Caco-2 (cell line): ENCODE measurements at regions not wholly inside any gene's neighbourhood (a gene's known extent, or its start where the extent isn't known, plus 50 kb on each side); places are given as distances from the start of the nearest gene placed in this dataset.
A peak's percentile ranks its signal among the peaks of the same experiment; 100 is the strongest.

Experiments
- BruUV-seq: library from RNA; stranded (reverse); fragments of 400-500 nt; replicated peaks from 2 replicates; lab custom pipeline; 2021; lab: Mats Ljungman, UMichigan
- CTCF ChIA-PET: fragments of 300-600 bp; sonication (Branson Sonifier 250); formaldehyde crosslinking; loops from one replicate; lab custom pipeline; 2022; ENCODE audit warnings: antibody characterized with exemption; lab: Charles Lee
- POLR2A ChIA-PET: fragments of 300-600 bp; sonication (Branson Sonifier 250); formaldehyde crosslinking; loops from one replicate; lab custom pipeline; 2022; ENCODE audit warnings: antibody characterized with exemption; lab: Charles Lee
- DNase-seq, 2 experiments: peaks; one replicate each; pipeline versions ENCODE4 v3.0.0 to v3.0.0-alpha.2; 2020 to 2022
- H3K27me3 ChIP-seq: replicated peaks from 2 replicates; pipeline ENCODE4 v1.6.0; 2011; ENCODE audit warnings: low read length; ENCODE audit not compliant: control insufficient read depth, insufficient read depth
- H3K36me3 ChIP-seq: 2 replicates; pipeline ENCODE4 v1.5.1; 2011; ENCODE audit warnings: low read length; ENCODE audit not compliant: control insufficient read depth, insufficient read depth
- H3K4me1 ChIP-seq: fragments of 250-450 bp; sonication (Bioruptor Pico); 2 replicates; pipeline ENCODE4 v1.5.1; 2020; ENCODE audit warnings: mild to moderate bottlenecking
- H3K4me3 ChIP-seq: 2 replicates; pipeline ENCODE4 v1.5.1; 2011; ENCODE audit warnings: low read depth, mild to moderate bottlenecking, control low read depth, low read length
- H3K9me3 ChIP-seq: fragments of 250-450 bp; sonication (Bioruptor Pico); 2 replicates; pipeline ENCODE4 v1.5.1; 2020; ENCODE audit warnings: mild to moderate bottlenecking, moderate library complexity
- H3K27ac Mint-ChIP-seq: one replicate; pipeline ENCODE4 v1.8.0; 2022; ENCODE audit warnings: mixed read lengths; ENCODE audit not compliant: unreplicated experiment
- H3K27me3 Mint-ChIP-seq: one replicate; pipeline ENCODE4 v1.8.0; 2022; ENCODE audit warnings: mixed read lengths; ENCODE audit not compliant: insufficient read depth, unreplicated experiment
- H3K36me3 Mint-ChIP-seq: one replicate; pipeline ENCODE4 v1.8.0; 2022; ENCODE audit warnings: mild to moderate bottlenecking, mixed read lengths; ENCODE audit not compliant: insufficient read depth, unreplicated experiment
- H3K4me1 Mint-ChIP-seq: one replicate; pipeline ENCODE4 v1.8.0; 2022; ENCODE audit warnings: low read depth, mixed read lengths; ENCODE audit not compliant: unreplicated experiment
- H3K4me3 Mint-ChIP-seq: one replicate; pipeline ENCODE4 v1.8.0; 2022; ENCODE audit warnings: mild to moderate bottlenecking, moderate library complexity, mixed read lengths; ENCODE audit not compliant: unreplicated experiment
- H3K9me3 Mint-ChIP-seq: one replicate; pipeline ENCODE4 v1.8.0; 2022; ENCODE audit warnings: mixed read lengths; ENCODE audit not compliant: unreplicated experiment
- CTCF ChIP-seq, 2 experiments: fragments of 200-600 bp in 1 of 2; IDR thresholded peaks; 1 replicate in 1 of 2; 2 replicates in 1 of 2; pipeline versions ENCODE4 v1.5.1 to v1.8.0; 2011 to 2022; ENCODE audit warnings: antibody characterized with exemption in 1 of 2, control low read depth in 1 of 2, inconsistent platforms in 1 of 2, low read depth in 1 of 2, low read length in 1 of 2, mild to moderate bottlenecking in 1 of 2, moderate library complexity in 1 of 2; ENCODE audit not compliant: insufficient read depth in 1 of 2, severe bottlenecking in 1 of 2, unreplicated experiment in 1 of 2
- intact Hi-C: fragments of 100-400 bp; cut with micrococcal nuclease; formaldehyde crosslinking; loops from one replicate; pipeline ENCODE4 v1.10.0; 2022; ENCODE audit not compliant: unreplicated experiment

- Mint-ChIP-seq H3K4me1 (no peaks in the 10 kb centered on the region), H3K4me3 (peak overlapping the region; percentile 72), H3K36me3 (no peaks in the 10 kb centered on the region), H3K27ac (no peak overlapping the region), H3K9me3 (peaks cover 9% of the 10 kb centered on the region), H3K27me3 (peaks cover 6% of the 10 kb centered on the region)
- BruUV-seq: no TSS peak
- intact Hi-C loops: loop anchor here (5.0 kb wide), 1 partner anchor 75 kb away; no protein-coding TSS in a partner anchor
- no peaks in the 10 kb centered on the region; the same call in 1 of the 2 replicates for H3K27me3 ChIP-seq
- DNase-seq: peak; percentile 41 to 57
- peak overlapping the region; percentile 53 for H3K4me3 ChIP-seq
- no peak for TF ChIP-seq CTCF (IDR thresholded peaks at IDR 0.05; ENCODE audit: insufficient read depth in 1 of 2, low read depth in 1 of 2, low read length in 1 of 2, severe bottlenecking in 1 of 2, unreplicated experiment in 1 of 2)
- no peaks in the 10 kb centered on the region; the same call in 1 of the 2 replicates for H3K9me3 ChIP-seq
- POLR2A ChIA-PET: no interaction called here
- no peaks in the 10 kb centered on the region for H3K36me3 ChIP-seq
- no peaks in the 10 kb centered on the region for H3K4me1 ChIP-seq
- CTCF ChIA-PET: no interaction called here
Observed at GRCh38 chr4:183797445-183798300, 107.4 kb upstream of the STOX2 start.

- Histone ChIP-seq H3K36me3 (no peaks in the 10 kb centered on the region), H3K9me3 (no peaks in the 10 kb centered on the region; the same call in 1 of the 2 replicates), H3K27me3 (no peaks in the 10 kb centered on the region; the same call in 1 of the 2 replicates), H3K4me1 (no peaks in the 10 kb centered on the region), H3K4me3 (peak overlapping the region; percentile 53)
- peak in 1 of 2 experiments; percentile 39 for DNase-seq
- ChIA-PET CTCF (no interaction called here), POLR2A (no interaction called here)
- Mint-ChIP-seq H3K9me3 (peaks cover under 1% of the 10 kb centered on the region), H3K4me1 (no peaks in the 10 kb centered on the region), H3K36me3 (no peaks in the 10 kb centered on the region), H3K4me3 (peak overlapping the region; percentile 72), H3K27ac (no peak overlapping the region), H3K27me3 (peaks cover 6% of the 10 kb centered on the region)
- no peak for TF ChIP-seq CTCF (IDR thresholded peaks at IDR 0.05; ENCODE audit: insufficient read depth in 1 of 2, low read depth in 1 of 2, low read length in 1 of 2, severe bottlenecking in 1 of 2, unreplicated experiment in 1 of 2)
- no TSS peak for BruUV-seq
- intact Hi-C loops: loop anchor here (5.0 kb wide), 1 partner anchor 76 kb away; no protein-coding TSS in a partner anchor
Observed at GRCh38 chr4:183798301-183799253, 106.5 kb upstream of the STOX2 start.
